ENCODE measurements at regions not wholly inside any gene's neighbourhood (a gene's known extent, or its start where the extent isn't known, plus 50 kb on each side); places are given as distances from the start of the nearest gene placed in this dataset.

- DNase-seq = no peak
Observed at GRCh38 chr21:19261731-19262376, 858.3 kb upstream of the TMPRSS15 start.

- DNase-seq = no peak
Observed at GRCh38 chr21:19266636-19267035, 863.1 kb upstream of the TMPRSS15 start.

- no peak for DNase-seq
Observed at GRCh38 chr21:19268686-19269085, 865.1 kb upstream of the TMPRSS15 start.

GRCh38 chr21:19275065-19275464 is 871.5 kb upstream of the TMPRSS15 start:
- no peak for DNase-seq

GRCh38 chr21:19276665-19277064 is 873.1 kb upstream of the TMPRSS15 start:
- DNase-seq = no peak

GRCh38 chr21:19286876-19287275 is 883.3 kb upstream of the TMPRSS15 start:
- no peak for DNase-seq

GRCh38 chr21:19290328-19290727 is 886.7 kb upstream of the TMPRSS15 start:
- DNase-seq = no peak

GRCh38 chr21:19320291-19320690 is 916.7 kb upstream of the TMPRSS15 start:
- no peak for DNase-seq

GRCh38 chr21:19321688-19322087 is 918.1 kb upstream of the TMPRSS15 start:
- DNase-seq = no peak

GRCh38 chr21:19322360-19322759 is 918.8 kb upstream of the TMPRSS15 start:
- DNase-seq = no peak

GRCh38 chr21:19326531-19327319 is 923.1 kb upstream of the TMPRSS15 start:
- no peak for DNase-seq

- no peak for DNase-seq
Observed at GRCh38 chr21:19328954-19329353, 925.4 kb upstream of the TMPRSS15 start.

GRCh38 chr21:19340303-19340702 is 936.7 kb upstream of the TMPRSS15 start:
- no peak for DNase-seq

GRCh38 chr21:19340954-19341353 is 937.4 kb upstream of the TMPRSS15 start:
- no peak for DNase-seq

GRCh38 chr21:19343711-19344110 is 940.1 kb upstream of the TMPRSS15 start:
- no peak for DNase-seq

GRCh38 chr21:19350286-19350685 is 946.7 kb upstream of the TMPRSS15 start:
- no peak for DNase-seq

- DNase-seq = no peak
Observed at GRCh38 chr21:19353256-19353655, 949.7 kb upstream of the TMPRSS15 start.

- no peak for DNase-seq
Observed at GRCh38 chr21:19368944-19369343, 965.4 kb upstream of the TMPRSS15 start.

- DNase-seq = no peak
Observed at GRCh38 chr21:19392390-19392789, 988.8 kb upstream of the TMPRSS15 start.

GRCh38 chr21:19400223-19400770 is 996.7 kb upstream of the TMPRSS15 start:
- DNase-seq = no peak

- DNase-seq = no peak
Observed at GRCh38 chr21:19402870-19403269, 999.3 kb upstream of the TMPRSS15 start.

- no peak for DNase-seq
Observed at GRCh38 chr21:19405326-19405725, 1001.7 kb upstream of the TMPRSS15 start.

GRCh38 chr21:19420565-19420964 is 1017.0 kb upstream of the TMPRSS15 start:
- no peak for DNase-seq

- no peak for DNase-seq
Observed at GRCh38 chr21:19433623-19434022, 1030.0 kb upstream of the TMPRSS15 start.

All from activated CD8-positive, alpha-beta memory T cell treated with anti-CD3 and anti-CD28 coated beads for 24 hours (primary cell).